Upper lobe of right lung (tissue), 1 donor: ENCODE measurements at regions not wholly inside any gene's neighbourhood (a gene's known extent, or its start where the extent isn't known, plus 50 kb on each side); places are given as distances from the start of the nearest gene placed in this dataset.
A peak's percentile ranks its signal among the peaks of the same experiment; 100 is the strongest.

Experiments used
- ATAC-seq: fragments of 200-7000 bp; cut with Tn5 transposase; one replicate; pipeline ENCODE4 v1.9.1; 2020; ENCODE audit warnings: mild to moderate bottlenecking, moderate library complexity
- DNase-seq: peaks from one replicate; pipeline ENCODE4 v3.0.0-alpha.2; 2020
- H3K27ac ChIP-seq: fragments of 200-600 bp; one replicate; pipeline ENCODE4 v1.8.0; 2022
- H3K27me3 ChIP-seq: fragments of 200-600 bp; one replicate; pipeline ENCODE4 v1.8.0; 2022; ENCODE audit warnings: mild to moderate bottlenecking
- H3K36me3 ChIP-seq: fragments of 200-600 bp; one replicate; pipeline ENCODE4 v1.8.0; 2022
- H3K4me1 ChIP-seq: fragments of 200-600 bp; one replicate; pipeline ENCODE4 v1.8.0; 2022
- H3K4me3 ChIP-seq: fragments of 200-600 bp; one replicate; pipeline ENCODE4 v1.8.0; 2022; ENCODE audit warnings: mild to moderate bottlenecking
- H3K9me3 ChIP-seq: fragments of 200-600 bp; one replicate; pipeline ENCODE4 v1.8.0; 2022
- intact Hi-C: fragments of 100-400 bp; cut with DNase I; formaldehyde crosslinking; loops from one replicate; pipeline ENCODE4 v1.11.0; 2022
- TF ChIP-seq, protein P1 (sequence below): fragments of 200-600 bp; IDR thresholded peaks from one replicate; pipeline ENCODE4 v1.8.0; 2022; ENCODE audit warnings: antibody characterized with exemption
- donor health status: DM: no; HTN: yes; CAD: no; lungs with severe emphysema.

GRCh38 chr1:189463166-189463565, 1014.5 kb downstream of the BRINP3 start:
- Histone ChIP-seq H3K27ac (no peak overlapping the region), H3K9me3 (no peaks in the 10 kb centered on the region), H3K4me3 (no peak overlapping the region), H3K4me1 (no peaks in the 10 kb centered on the region), H3K27me3 (no peaks in the 10 kb centered on the region), H3K36me3 (no peaks in the 10 kb centered on the region)
- DNase-seq, result no peak
- TF ChIP-seq, protein P1, sequence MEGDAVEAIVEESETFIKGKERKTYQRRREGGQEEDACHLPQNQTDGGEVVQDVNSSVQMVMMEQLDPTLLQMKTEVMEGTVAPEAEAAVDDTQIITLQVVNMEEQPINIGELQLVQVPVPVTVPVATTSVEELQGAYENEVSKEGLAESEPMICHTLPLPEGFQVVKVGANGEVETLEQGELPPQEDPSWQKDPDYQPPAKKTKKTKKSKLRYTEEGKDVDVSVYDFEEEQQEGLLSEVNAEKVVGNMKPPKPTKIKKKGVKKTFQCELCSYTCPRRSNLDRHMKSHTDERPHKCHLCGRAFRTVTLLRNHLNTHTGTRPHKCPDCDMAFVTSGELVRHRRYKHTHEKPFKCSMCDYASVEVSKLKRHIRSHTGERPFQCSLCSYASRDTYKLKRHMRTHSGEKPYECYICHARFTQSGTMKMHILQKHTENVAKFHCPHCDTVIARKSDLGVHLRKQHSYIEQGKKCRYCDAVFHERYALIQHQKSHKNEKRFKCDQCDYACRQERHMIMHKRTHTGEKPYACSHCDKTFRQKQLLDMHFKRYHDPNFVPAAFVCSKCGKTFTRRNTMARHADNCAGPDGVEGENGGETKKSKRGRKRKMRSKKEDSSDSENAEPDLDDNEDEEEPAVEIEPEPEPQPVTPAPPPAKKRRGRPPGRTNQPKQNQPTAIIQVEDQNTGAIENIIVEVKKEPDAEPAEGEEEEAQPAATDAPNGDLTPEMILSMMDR, result no peak
- ATAC-seq, result no peak
- intact Hi-C loops, result no loop called here

DNA sequence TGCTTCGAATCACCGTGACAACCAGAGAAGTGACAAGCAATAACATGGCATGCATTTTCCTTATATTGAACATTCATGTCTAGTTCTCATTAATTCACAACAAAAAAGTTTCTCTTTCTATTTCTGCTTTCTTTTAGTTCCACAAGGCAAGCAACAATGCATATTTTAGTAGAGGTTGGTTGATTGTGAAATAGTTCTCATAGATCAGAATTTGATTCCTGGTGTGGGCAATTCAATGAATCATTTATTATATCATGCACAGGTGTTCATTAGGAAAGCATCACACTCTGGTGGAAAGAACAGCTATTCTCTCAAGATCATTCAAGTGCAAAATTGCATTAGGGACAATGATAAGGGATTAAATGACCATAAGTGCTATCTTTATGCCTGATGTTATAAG, 980.9 kb downstream of the BRINP3 start:
- Histone ChIP-seq H3K27ac (no peak overlapping the region), H3K4me1 (no peaks in the 10 kb centered on the region), H3K36me3 (no peaks in the 10 kb centered on the region), H3K27me3 (no peaks in the 10 kb centered on the region), H3K4me3 (no peak overlapping the region), H3K9me3 (no peaks in the 10 kb centered on the region)
- intact Hi-C loops, result no loop called here
- DNase-seq (no peak), ATAC-seq (no peak)
- TF ChIP-seq, protein P1, result no peak

GRCh38 chr1:189499736-189500135, 977.9 kb downstream of the BRINP3 start:
- no peak for DNase-seq
- H3K27ac ChIP-seq, result no peak overlapping the region
- TF ChIP-seq, protein P1, result no peak
- no peak overlapping the region for H3K4me3 ChIP-seq
- H3K9me3 ChIP-seq, result no peaks in the 10 kb centered on the region
- H3K36me3 ChIP-seq, result no peaks in the 10 kb centered on the region
- H3K27me3 ChIP-seq, result no peaks in the 10 kb centered on the region
- no peak for ATAC-seq
- H3K4me1 ChIP-seq, result no peaks in the 10 kb centered on the region
- intact Hi-C loops, result no loop called here

DNA sequence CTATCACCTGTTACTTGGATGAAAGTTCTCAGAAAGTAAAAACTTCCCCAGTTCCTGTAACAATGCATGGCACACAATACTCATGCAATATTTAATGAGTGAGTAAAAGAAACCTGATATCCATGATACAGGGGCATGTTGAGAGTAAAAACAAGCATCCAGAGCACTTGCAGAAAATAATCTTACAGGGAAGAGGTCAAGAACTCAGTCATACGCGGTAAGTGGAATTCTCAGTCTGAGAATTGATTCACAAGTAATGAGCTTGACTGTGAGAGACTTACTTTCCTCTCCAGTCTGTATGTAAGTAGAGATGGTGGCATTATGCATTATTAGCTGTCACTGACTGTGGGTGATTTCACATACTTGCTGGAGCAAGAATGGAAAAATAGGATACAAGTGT, 976.9 kb downstream of the BRINP3 start:
- TF ChIP-seq, protein P1, result no peak
- Histone ChIP-seq H3K27ac (no peak overlapping the region), H3K4me1 (no peaks in the 10 kb centered on the region), H3K36me3 (no peaks in the 10 kb centered on the region), H3K27me3 (no peaks in the 10 kb centered on the region), H3K9me3 (no peaks in the 10 kb centered on the region), H3K4me3 (no peak overlapping the region)
- DNase-seq (no peak), ATAC-seq (no peak)
- intact Hi-C loops, result no loop called here

DNA sequence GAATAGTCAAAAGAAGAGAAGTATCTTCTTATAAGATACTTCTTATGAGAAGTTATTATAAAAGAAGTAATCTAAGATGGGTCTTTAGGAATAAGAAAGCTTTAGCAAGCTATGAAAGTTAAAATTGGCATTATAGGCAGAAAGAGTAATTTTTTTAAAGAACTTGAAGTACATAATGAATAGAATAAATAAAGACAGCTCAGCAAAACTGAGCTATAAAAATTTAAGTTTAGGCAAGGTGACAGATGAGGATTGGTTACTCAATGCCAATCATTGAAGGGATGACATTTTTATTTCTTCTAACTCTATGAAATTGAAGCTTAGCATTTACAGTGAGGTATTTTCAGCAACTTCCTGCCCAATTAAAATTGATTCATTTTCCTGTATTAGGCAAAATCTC, 966.8 kb downstream of the BRINP3 start:
- DNase-seq (no peak), ATAC-seq (no peak)
- intact Hi-C loops, result no loop called here
- no peaks in the 10 kb centered on the region for H3K27me3 ChIP-seq
- TF ChIP-seq, protein P1, result no peak
- H3K36me3 ChIP-seq, result no peaks in the 10 kb centered on the region
- no peak overlapping the region for H3K27ac ChIP-seq
- H3K9me3 ChIP-seq, result no peaks in the 10 kb centered on the region
- H3K4me3 ChIP-seq, result no peak overlapping the region
- H3K4me1 ChIP-seq, result no peaks in the 10 kb centered on the region

DNA sequence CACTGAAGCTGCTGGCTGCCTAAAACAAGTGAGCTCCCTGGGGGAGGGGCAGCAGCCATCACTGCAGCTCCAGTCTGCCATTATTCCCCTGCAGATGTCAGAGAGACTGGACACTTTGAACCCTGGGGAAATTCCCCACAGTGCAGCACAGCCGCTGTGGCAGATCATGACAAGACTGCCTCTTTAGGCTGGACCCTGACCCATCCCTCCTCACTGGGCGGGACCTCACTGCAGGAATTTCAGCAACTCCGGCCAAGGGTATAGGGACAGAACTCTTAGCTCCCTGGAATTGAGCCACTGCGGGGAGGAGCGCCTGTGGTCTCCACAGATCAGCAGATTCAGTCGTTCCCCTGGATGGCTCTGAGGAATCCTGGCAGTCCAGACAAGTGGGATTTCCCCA, 964.6 kb downstream of the BRINP3 start:
- H3K9me3 ChIP-seq, result no peaks in the 10 kb centered on the region
- DNase-seq (no peak), ATAC-seq (peak; percentile 26)
- H3K27me3 ChIP-seq, result no peaks in the 10 kb centered on the region
- TF ChIP-seq, protein P1, result no peak
- no peak overlapping the region for H3K27ac ChIP-seq
- intact Hi-C loops, result no loop called here
- no peak overlapping the region for H3K4me3 ChIP-seq
- no peaks in the 10 kb centered on the region for H3K36me3 ChIP-seq
- H3K4me1 ChIP-seq, result no peaks in the 10 kb centered on the region
